ACC112 (cell line): ENCODE measurements at regions not wholly inside any gene's neighbourhood (a gene's known extent, or its start where the extent isn't known, plus 50 kb on each side); places are given as distances from the start of the nearest gene placed in this dataset.

ENCODE experiments used
- H2AFZ ChIP-seq: fragments of 200-600 bp; sonication (generic); one replicate; pipeline ENCODE4 v1.6.0; 2017; ENCODE audit warnings: antibody characterized with exemption, low read length; ENCODE audit not compliant: unreplicated experiment
- H3K27ac ChIP-seq: fragments of 200-600 bp; sonication (generic); 2 replicates; pipeline ENCODE4 v1.5.1; 2014; ENCODE audit warnings: low read depth, mild to moderate bottlenecking, antibody characterized with exemption, low read length, moderate library complexity
- H3K27me3 ChIP-seq: fragments of 200-600 bp; sonication (generic); 2 replicates; pipeline ENCODE4 v1.6.1; 2014; ENCODE audit warnings: mild to moderate bottlenecking, antibody characterized with exemption, low read length, moderate library complexity, mixed read lengths; ENCODE audit not compliant: insufficient read depth
- H3K36me3 ChIP-seq: fragments of 200-600 bp; sonication (generic); 2 replicates; pipeline ENCODE4 v1.6.1; 2016; ENCODE audit warnings: mild to moderate bottlenecking, antibody characterized with exemption, low read length, moderate library complexity, mixed read lengths; ENCODE audit not compliant: insufficient read depth
- H3K4me1 ChIP-seq: fragments of 200-600 bp; sonication (generic); one replicate; pipeline ENCODE4 v1.6.1; 2016; ENCODE audit warnings: low read length, mixed read lengths; ENCODE audit not compliant: insufficient read depth, unreplicated experiment, control insufficient read depth
- H3K4me3 ChIP-seq: fragments of 200-600 bp; sonication (generic); 2 replicates; pipeline ENCODE4 v1.5.1; 2014; ENCODE audit warnings: mild to moderate bottlenecking, low read depth, low read length
- H3K79me2 ChIP-seq: fragments of 200-600 bp; sonication (generic); one replicate; pipeline ENCODE4 v1.6.0; 2016; ENCODE audit warnings: low read length; ENCODE audit not compliant: control insufficient read depth, unreplicated experiment, insufficient read depth

- no peak overlapping the region for H3K4me3 ChIP-seq
- H3K4me1 ChIP-seq, result peaks cover 60% of the 10 kb centered on the region
- no peak overlapping the region for H2AFZ ChIP-seq
- no peaks in the 10 kb centered on the region; the same call in 1 of the 2 replicates for H3K36me3 ChIP-seq
- no peaks in the 10 kb centered on the region for H3K27me3 ChIP-seq
- H3K79me2 ChIP-seq, result peaks cover 86% of the 10 kb centered on the region
- peak overlapping the region; percentile 92 for H3K27ac ChIP-seq
Observed at GRCh38 chr17:77393274-77393600, 252.5 kb downstream of the SEC14L1 start.

- Histone ChIP-seq H3K27ac (no peak overlapping the region), H3K79me2 (peaks cover 87% of the 10 kb centered on the region), H3K27me3 (no peaks in the 10 kb centered on the region), H3K36me3 (no peaks in the 10 kb centered on the region; the same call in 1 of the 2 replicates), H3K4me3 (no peak overlapping the region), H3K4me1 (peaks cover 52% of the 10 kb centered on the region), H2AFZ (no peak overlapping the region)
Observed at GRCh38 chr17:77393867-77394539, 253.2 kb downstream of the SEC14L1 start.

- Histone ChIP-seq H3K27me3 (no peaks in the 10 kb centered on the region), H3K79me2 (peaks cover 87% of the 10 kb centered on the region), H3K27ac (peak overlapping the region; percentile 13; the same call in 1 of the 2 replicates), H2AFZ (no peak overlapping the region), H3K36me3 (no peaks in the 10 kb centered on the region; the same call in 1 of the 2 replicates), H3K4me1 (peaks cover 45% of the 10 kb centered on the region), H3K4me3 (no peak overlapping the region)
Observed at GRCh38 chr17:77394540-77395295, 253.9 kb downstream of the SEC14L1 start.

GRCh38 chr17:77395501-77396048 lies 254.8 kb downstream of the SEC14L1 start:
- Histone ChIP-seq H2AFZ (no peak overlapping the region), H3K4me3 (no peak overlapping the region), H3K27me3 (no peaks in the 10 kb centered on the region), H3K4me1 (peaks cover 46% of the 10 kb centered on the region), H3K79me2 (peaks cover 91% of the 10 kb centered on the region), H3K36me3 (no peaks in the 10 kb centered on the region; the same call in 1 of the 2 replicates), H3K27ac (no peak overlapping the region)

GRCh38 chr17:77396610-77397009 lies 255.8 kb downstream of the SEC14L1 start:
- Histone ChIP-seq H3K79me2 (peaks cover 89% of the 10 kb centered on the region), H3K27ac (no peak overlapping the region), H3K36me3 (no peaks in the 10 kb centered on the region; the same call in 1 of the 2 replicates)

GRCh38 chr17:77398274-77398673 lies 257.5 kb downstream of the SEC14L1 start:
- Histone ChIP-seq H3K36me3 (no peaks in the 10 kb centered on the region; the same call in 1 of the 2 replicates), H2AFZ (no peak overlapping the region), H3K4me1 (peaks cover 22% of the 10 kb centered on the region), H3K79me2 (peaks cover 88% of the 10 kb centered on the region), H3K27me3 (no peaks in the 10 kb centered on the region), H3K27ac (no peak overlapping the region), H3K4me3 (no peak overlapping the region)

More at GRCh38 chr17:77396610-77397009, 255.8 kb downstream of the SEC14L1 start:
- H3K4me3 ChIP-seq, result no peak overlapping the region
- no peaks in the 10 kb centered on the region for H3K27me3 ChIP-seq
- no peak overlapping the region for H2AFZ ChIP-seq
- peaks cover 36% of the 10 kb centered on the region for H3K4me1 ChIP-seq

GRCh38 chr17:77399319-77399957 lies 258.7 kb downstream of the SEC14L1 start:
- H3K4me1 ChIP-seq, result peaks cover 23% of the 10 kb centered on the region
- H2AFZ ChIP-seq, result no peak overlapping the region
- peaks cover 78% of the 10 kb centered on the region for H3K79me2 ChIP-seq
- H3K36me3 ChIP-seq, result no peaks in the 10 kb centered on the region; the same call in 1 of the 2 replicates
- no peak overlapping the region for H3K4me3 ChIP-seq
- H3K27me3 ChIP-seq, result no peaks in the 10 kb centered on the region
- no peak overlapping the region for H3K27ac ChIP-seq

- Histone ChIP-seq H2AFZ (no peak overlapping the region), H3K4me1 (peaks cover 30% of the 10 kb centered on the region), H3K27ac (peak overlapping the region; percentile 21; the same call in 1 of the 2 replicates), H3K36me3 (no peaks in the 10 kb centered on the region; the same call in 1 of the 2 replicates), H3K4me3 (no peak overlapping the region), H3K27me3 (no peaks in the 10 kb centered on the region), H3K79me2 (peaks cover 69% of the 10 kb centered on the region)
Observed at GRCh38 chr17:77400445-77400870, 259.7 kb downstream of the SEC14L1 start.

GRCh38 chr17:77402159-77402731 lies 261.5 kb downstream of the SEC14L1 start:
- Histone ChIP-seq H3K27me3 (no peaks in the 10 kb centered on the region), H2AFZ (no peak overlapping the region), H3K36me3 (no peaks in the 10 kb centered on the region; the same call in 1 of the 2 replicates), H3K79me2 (peaks cover 66% of the 10 kb centered on the region), H3K4me1 (peaks cover 38% of the 10 kb centered on the region), H3K4me3 (no peak overlapping the region), H3K27ac (no peak overlapping the region)

- H3K27me3 ChIP-seq, result no peaks in the 10 kb centered on the region
- no peak overlapping the region for H3K4me3 ChIP-seq
- no peak overlapping the region for H3K27ac ChIP-seq
- no peaks in the 10 kb centered on the region for H3K36me3 ChIP-seq
- peaks cover 67% of the 10 kb centered on the region for H3K79me2 ChIP-seq
- peaks cover 53% of the 10 kb centered on the region for H3K4me1 ChIP-seq
- H2AFZ ChIP-seq, result no peak overlapping the region
Observed at GRCh38 chr17:77403854-77404253, 263.1 kb downstream of the SEC14L1 start.
